Neural progenitor cell (in vitro differentiated cells): ENCODE measurements at regions not wholly inside any gene's neighbourhood (a gene's known extent, or its start where the extent isn't known, plus 50 kb on each side); places are given as distances from the start of the nearest gene placed in this dataset.

Source experiments
- DNase-seq: peaks from one replicate; pipeline ENCODE4 v3.0.0-alpha.2; 2016; ENCODE audit warnings: low spot score
- H2AFZ ChIP-seq: fragments of 200-600 bp; sonication (generic); replicated peaks from 2 replicates; pipeline ENCODE4 v1.6.1; 2016; ENCODE audit warnings: antibody characterized with exemption
- H3F3A ChIP-seq: fragments of 200-600 bp; sonication (generic); 2 replicates; pipeline ENCODE4 v1.6.1; 2016; ENCODE audit warnings: antibody characterized with exemption, low read depth
- H3K27ac ChIP-seq: fragments of 200-600 bp; sonication (generic); 2 replicates; pipeline ENCODE4 v1.5.1; 2016; ENCODE audit warnings: mild to moderate bottlenecking
- H3K27me3 ChIP-seq: fragments of 200-600 bp; sonication (generic); 2 replicates; pipeline ENCODE4 v1.6.1; 2016; ENCODE audit warnings: mild to moderate bottlenecking, moderate library complexity
- H3K36me3 ChIP-seq: fragments of 200-600 bp; sonication (generic); 2 replicates; pipeline ENCODE4 v1.5.1; 2016
- H3K4me1 ChIP-seq: fragments of 200-600 bp; sonication (generic); 2 replicates; pipeline ENCODE4 v1.6.1; 2016; ENCODE audit warnings: mixed run types
- H3K4me2 ChIP-seq: fragments of 200-600 bp; sonication (generic); 2 replicates; pipeline ENCODE4 v1.6.1; 2016
- H3K4me3 ChIP-seq: fragments of 200-600 bp; sonication (generic); 2 replicates; pipeline ENCODE4 v1.5.1; 2016
- H3K79me2 ChIP-seq: fragments of 200-600 bp; sonication (generic); 2 replicates; pipeline ENCODE4 v1.6.1; 2016; ENCODE audit warnings: low read depth
- H3K9ac ChIP-seq: fragments of 200-600 bp; sonication (generic); 2 replicates; pipeline ENCODE4 v1.6.1; 2016
- H3K9me3 ChIP-seq: fragments of 200-600 bp; sonication (generic); 2 replicates; pipeline ENCODE4 v1.5.1; 2016; ENCODE audit warnings: low read depth
- H4K20me1 ChIP-seq: fragments of 200-600 bp; sonication (generic); 2 replicates; pipeline ENCODE4 v1.6.1; 2016; ENCODE audit warnings: low read depth
- H3K27ac Mint-ChIP-seq: 3 replicates; pipeline ENCODE4 v1.8.0; 2021; ENCODE audit warnings: mixed read lengths
- H3K27me3 Mint-ChIP-seq: 2 replicates; pipeline ENCODE4 v1.8.0; 2022; ENCODE audit warnings: low read depth, mild to moderate bottlenecking, inconsistent platforms, moderate library complexity, mixed read lengths; ENCODE audit not compliant: insufficient read depth
- H3K36me3 Mint-ChIP-seq: 3 replicates; pipeline ENCODE4 v1.8.0; 2021; ENCODE audit warnings: mixed read lengths
- H3K4me1 Mint-ChIP-seq: 3 replicates; pipeline ENCODE4 v1.8.0; 2021; ENCODE audit warnings: mixed read lengths
- H3K4me3 Mint-ChIP-seq: 3 replicates; pipeline ENCODE4 v1.8.0; 2021; ENCODE audit warnings: mild to moderate bottlenecking, moderate library complexity, mixed read lengths
- H3K9me3 Mint-ChIP-seq: 3 replicates; pipeline ENCODE4 v1.8.0; 2020; ENCODE audit warnings: mixed read lengths
- CTCF ChIP-seq: fragments of 200-600 bp; sonication (generic); IDR thresholded peaks from 2 replicates; pipeline ENCODE4 v1.5.1; 2017; ENCODE audit warnings: antibody characterized with exemption, mild to moderate bottlenecking
- EZH2 ChIP-seq: fragments of 200-600 bp; sonication (generic); IDR thresholded peaks from 2 replicates; pipeline ENCODE4 v1.6.1; 2017; ENCODE audit warnings: antibody characterized with exemption, mild to moderate bottlenecking, moderate library complexity
- EZH2phosphoT487 ChIP-seq: fragments of 200-600 bp; sonication (generic); IDR thresholded peaks from 2 replicates; pipeline ENCODE4 v1.6.1; 2017; ENCODE audit warnings: antibody characterized with exemption

DNA sequence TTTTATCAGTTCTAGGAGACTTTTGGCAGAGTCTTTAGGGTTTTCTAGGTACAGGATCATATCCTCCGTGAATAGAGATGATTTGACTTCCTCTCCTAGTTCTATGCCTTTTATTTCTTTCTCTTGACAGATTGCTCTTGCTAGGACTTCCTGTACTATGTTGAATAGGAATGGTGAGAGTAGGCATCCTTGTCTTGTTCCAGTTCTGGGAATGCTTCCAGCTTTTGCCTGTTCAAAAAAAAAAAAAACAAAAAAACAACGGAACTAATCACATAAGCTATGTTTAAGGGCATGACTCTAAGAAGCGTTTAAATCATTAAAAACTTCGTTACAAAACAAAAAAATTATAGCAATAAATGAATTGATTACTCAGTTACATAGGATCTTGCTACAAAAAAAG lies 145.7 kb downstream of the NUP35 start:
- Histone ChIP-seq H2AFZ (no peak overlapping the region), H3K4me3 (no peak overlapping the region), H4K20me1 (no peaks in the 10 kb centered on the region), H3K4me1 (no peaks in the 10 kb centered on the region), H3K79me2 (no peaks in the 10 kb centered on the region), H3K4me2 (no peak overlapping the region), H3F3A (no peaks in the 10 kb centered on the region), H3K27ac (no peak overlapping the region), H3K27me3 (no peaks in the 10 kb centered on the region), H3K9me3 (no peaks in the 10 kb centered on the region), H3K9ac (no peak overlapping the region), H3K36me3 (no peaks in the 10 kb centered on the region)
- TF ChIP-seq EZH2 (no peak), CTCF (no peak), EZH2phosphoT487 (no peak)
- Mint-ChIP-seq H3K27ac (no peak overlapping the region), H3K27me3 (no peaks in the 10 kb centered on the region), H3K36me3 (no peaks in the 10 kb centered on the region), H3K9me3 (peaks cover 14% of the 10 kb centered on the region), H3K4me3 (no peak overlapping the region), H3K4me1 (no peaks in the 10 kb centered on the region)
- DNase-seq, result no peak

GRCh38 chr2:183283209-183283608 lies 159.0 kb downstream of the NUP35 start:
- Histone ChIP-seq H3F3A (no peaks in the 10 kb centered on the region), H3K4me2 (no peak overlapping the region), H3K9me3 (no peaks in the 10 kb centered on the region), H3K27ac (no peak overlapping the region), H3K4me3 (no peak overlapping the region), H2AFZ (no peak overlapping the region), H3K36me3 (no peaks in the 10 kb centered on the region), H3K9ac (no peak overlapping the region), H3K27me3 (peaks cover 4% of the 10 kb centered on the region), H3K79me2 (no peaks in the 10 kb centered on the region), H3K4me1 (no peaks in the 10 kb centered on the region), H4K20me1 (no peaks in the 10 kb centered on the region)
- no peak overlapping the region for H3K27ac Mint-ChIP-seq
- no peaks in the 10 kb centered on the region for H3K9me3 Mint-ChIP-seq
- H3K36me3 Mint-ChIP-seq, result no peaks in the 10 kb centered on the region
- peaks cover 4% of the 10 kb centered on the region for H3K4me1 Mint-ChIP-seq
- no peak overlapping the region for H3K4me3 Mint-ChIP-seq
- TF ChIP-seq EZH2, result no peak
- TF ChIP-seq CTCF, result no peak
- TF ChIP-seq EZH2phosphoT487, result no peak
- peaks cover 2% of the 10 kb centered on the region for H3K27me3 Mint-ChIP-seq
- no peak for DNase-seq

DNA sequence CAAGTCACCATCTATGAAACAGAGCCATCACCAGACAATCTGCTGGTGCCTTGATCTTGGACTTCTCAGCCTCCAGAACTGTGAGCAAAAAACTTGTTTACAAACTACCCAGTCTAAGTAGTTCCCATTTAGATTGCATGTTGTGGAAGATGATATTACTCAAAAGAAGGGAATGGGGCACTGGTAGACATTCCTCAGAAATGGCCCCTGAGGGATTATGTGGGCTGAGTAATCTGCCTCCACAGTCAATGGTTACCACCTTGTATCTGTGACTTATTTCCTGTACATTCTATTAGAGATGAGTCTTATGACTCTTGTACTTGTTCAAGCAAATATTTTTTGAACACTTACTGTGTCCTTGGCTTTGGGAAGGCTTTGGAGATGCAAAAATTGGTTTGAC lies 160.4 kb downstream of the NUP35 start:
- Histone ChIP-seq H3K79me2 (no peaks in the 10 kb centered on the region), H3K4me3 (no peak overlapping the region), H4K20me1 (no peaks in the 10 kb centered on the region), H3K4me2 (no peak overlapping the region), H3K36me3 (no peaks in the 10 kb centered on the region), H3K27ac (no peak overlapping the region), H3K27me3 (peaks cover 18% of the 10 kb centered on the region), H3K9ac (no peak overlapping the region), H3K9me3 (no peaks in the 10 kb centered on the region), H2AFZ (no peak overlapping the region), H3F3A (no peaks in the 10 kb centered on the region), H3K4me1 (no peaks in the 10 kb centered on the region)
- TF ChIP-seq EZH2phosphoT487 (no peak), EZH2 (no peak), CTCF (no peak)
- Mint-ChIP-seq H3K36me3 (no peaks in the 10 kb centered on the region), H3K9me3 (peaks cover 3% of the 10 kb centered on the region), H3K27me3 (peaks cover 2% of the 10 kb centered on the region), H3K4me3 (no peak overlapping the region), H3K4me1 (peaks cover 4% of the 10 kb centered on the region), H3K27ac (no peak overlapping the region)
- DNase-seq, result no peak
